ENCODE measurements at regions not wholly inside any gene's neighbourhood (a gene's known extent, or its start where the extent isn't known, plus 50 kb on each side); places are given as distances from the start of the nearest gene placed in this dataset.

DNA sequence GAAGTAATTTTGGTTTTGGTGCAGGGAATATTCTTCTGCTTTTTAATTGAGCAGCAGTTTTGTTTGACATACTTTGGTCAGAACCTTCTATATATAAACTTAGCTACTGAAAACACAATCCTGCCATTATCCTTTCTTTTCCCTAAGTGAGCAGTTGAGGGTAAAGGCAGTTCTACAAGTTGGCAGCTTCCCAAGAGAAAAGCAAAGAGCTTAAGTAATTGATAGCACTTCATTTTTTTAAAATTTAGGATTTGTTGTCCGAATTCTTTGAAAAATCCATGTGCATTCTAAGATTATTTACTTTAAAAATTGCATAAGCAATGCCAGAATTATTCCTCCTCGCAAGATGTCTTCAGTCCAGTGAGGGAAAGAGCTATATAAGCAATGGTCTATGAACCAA lies 1394.1 kb downstream of the FAM181B start:
- TF ChIP-seq RAD21 (IDR thresholded peaks at IDR 0.05) (no peak), SP1 (IDR thresholded peaks at IDR 0.05) (no peak), GABPA (IDR thresholded peaks at IDR 0.05 in 1 of 2, conservative IDR thresholded peaks at IDR 0.05 in 1 of 2) (no peak), FOXA1 (IDR thresholded peaks at IDR 0.05) (no peak), JUND (IDR thresholded peaks at IDR 0.05) (no peak)
- TF ChIP-seq, protein P1, sequence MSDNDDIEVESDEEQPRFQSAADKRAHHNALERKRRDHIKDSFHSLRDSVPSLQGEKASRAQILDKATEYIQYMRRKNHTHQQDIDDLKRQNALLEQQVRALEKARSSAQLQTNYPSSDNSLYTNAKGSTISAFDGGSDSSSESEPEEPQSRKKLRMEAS (IDR thresholded peaks at IDR 0.05) = no peak
- TF ChIP-seq, protein P2, sequence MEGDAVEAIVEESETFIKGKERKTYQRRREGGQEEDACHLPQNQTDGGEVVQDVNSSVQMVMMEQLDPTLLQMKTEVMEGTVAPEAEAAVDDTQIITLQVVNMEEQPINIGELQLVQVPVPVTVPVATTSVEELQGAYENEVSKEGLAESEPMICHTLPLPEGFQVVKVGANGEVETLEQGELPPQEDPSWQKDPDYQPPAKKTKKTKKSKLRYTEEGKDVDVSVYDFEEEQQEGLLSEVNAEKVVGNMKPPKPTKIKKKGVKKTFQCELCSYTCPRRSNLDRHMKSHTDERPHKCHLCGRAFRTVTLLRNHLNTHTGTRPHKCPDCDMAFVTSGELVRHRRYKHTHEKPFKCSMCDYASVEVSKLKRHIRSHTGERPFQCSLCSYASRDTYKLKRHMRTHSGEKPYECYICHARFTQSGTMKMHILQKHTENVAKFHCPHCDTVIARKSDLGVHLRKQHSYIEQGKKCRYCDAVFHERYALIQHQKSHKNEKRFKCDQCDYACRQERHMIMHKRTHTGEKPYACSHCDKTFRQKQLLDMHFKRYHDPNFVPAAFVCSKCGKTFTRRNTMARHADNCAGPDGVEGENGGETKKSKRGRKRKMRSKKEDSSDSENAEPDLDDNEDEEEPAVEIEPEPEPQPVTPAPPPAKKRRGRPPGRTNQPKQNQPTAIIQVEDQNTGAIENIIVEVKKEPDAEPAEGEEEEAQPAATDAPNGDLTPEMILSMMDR (IDR thresholded peaks at IDR 0.05; ENCODE audit: low read depth, low read length, missing input control) = no peak
- TF ChIP-seq, protein P3, sequence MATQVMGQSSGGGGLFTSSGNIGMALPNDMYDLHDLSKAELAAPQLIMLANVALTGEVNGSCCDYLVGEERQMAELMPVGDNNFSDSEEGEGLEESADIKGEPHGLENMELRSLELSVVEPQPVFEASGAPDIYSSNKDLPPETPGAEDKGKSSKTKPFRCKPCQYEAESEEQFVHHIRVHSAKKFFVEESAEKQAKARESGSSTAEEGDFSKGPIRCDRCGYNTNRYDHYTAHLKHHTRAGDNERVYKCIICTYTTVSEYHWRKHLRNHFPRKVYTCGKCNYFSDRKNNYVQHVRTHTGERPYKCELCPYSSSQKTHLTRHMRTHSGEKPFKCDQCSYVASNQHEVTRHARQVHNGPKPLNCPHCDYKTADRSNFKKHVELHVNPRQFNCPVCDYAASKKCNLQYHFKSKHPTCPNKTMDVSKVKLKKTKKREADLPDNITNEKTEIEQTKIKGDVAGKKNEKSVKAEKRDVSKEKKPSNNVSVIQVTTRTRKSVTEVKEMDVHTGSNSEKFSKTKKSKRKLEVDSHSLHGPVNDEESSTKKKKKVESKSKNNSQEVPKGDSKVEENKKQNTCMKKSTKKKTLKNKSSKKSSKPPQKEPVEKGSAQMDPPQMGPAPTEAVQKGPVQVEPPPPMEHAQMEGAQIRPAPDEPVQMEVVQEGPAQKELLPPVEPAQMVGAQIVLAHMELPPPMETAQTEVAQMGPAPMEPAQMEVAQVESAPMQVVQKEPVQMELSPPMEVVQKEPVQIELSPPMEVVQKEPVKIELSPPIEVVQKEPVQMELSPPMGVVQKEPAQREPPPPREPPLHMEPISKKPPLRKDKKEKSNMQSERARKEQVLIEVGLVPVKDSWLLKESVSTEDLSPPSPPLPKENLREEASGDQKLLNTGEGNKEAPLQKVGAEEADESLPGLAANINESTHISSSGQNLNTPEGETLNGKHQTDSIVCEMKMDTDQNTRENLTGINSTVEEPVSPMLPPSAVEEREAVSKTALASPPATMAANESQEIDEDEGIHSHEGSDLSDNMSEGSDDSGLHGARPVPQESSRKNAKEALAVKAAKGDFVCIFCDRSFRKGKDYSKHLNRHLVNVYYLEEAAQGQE (IDR thresholded peaks at IDR 0.05) = no peak
- TF ChIP-seq, protein P4, sequence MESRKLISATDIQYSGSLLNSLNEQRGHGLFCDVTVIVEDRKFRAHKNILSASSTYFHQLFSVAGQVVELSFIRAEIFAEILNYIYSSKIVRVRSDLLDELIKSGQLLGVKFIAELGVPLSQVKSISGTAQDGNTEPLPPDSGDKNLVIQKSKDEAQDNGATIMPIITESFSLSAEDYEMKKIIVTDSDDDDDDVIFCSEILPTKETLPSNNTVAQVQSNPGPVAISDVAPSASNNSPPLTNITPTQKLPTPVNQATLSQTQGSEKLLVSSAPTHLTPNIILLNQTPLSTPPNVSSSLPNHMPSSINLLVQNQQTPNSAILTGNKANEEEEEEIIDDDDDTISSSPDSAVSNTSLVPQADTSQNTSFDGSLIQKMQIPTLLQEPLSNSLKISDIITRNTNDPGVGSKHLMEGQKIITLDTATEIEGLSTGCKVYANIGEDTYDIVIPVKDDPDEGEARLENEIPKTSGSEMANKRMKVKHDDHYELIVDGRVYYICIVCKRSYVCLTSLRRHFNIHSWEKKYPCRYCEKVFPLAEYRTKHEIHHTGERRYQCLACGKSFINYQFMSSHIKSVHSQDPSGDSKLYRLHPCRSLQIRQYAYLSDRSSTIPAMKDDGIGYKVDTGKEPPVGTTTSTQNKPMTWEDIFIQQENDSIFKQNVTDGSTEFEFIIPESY (IDR thresholded peaks at IDR 0.05) = no peak

Data from liver (tissue), 3 donors.